ENCODE measurements at regions not wholly inside any gene's neighbourhood (a gene's known extent, or its start where the extent isn't known, plus 50 kb on each side); places are given as distances from the start of the nearest gene placed in this dataset.

GRCh38 chr11:70786021-70786665 is 387.8 kb downstream of the CTTN start:
- Histone ChIP-seq H3K4me2 (no peak overlapping the region), H3K79me2 (ENCODE audit: insufficient read depth) (no peaks in the 10 kb centered on the region), H3K9me3 (no peaks in the 10 kb centered on the region), H3K4me1 (ENCODE audit: control insufficient read depth in 1 of 2, insufficient read depth in 2 of 2, low read depth in 1 of 2, low read length in 1 of 2) (peaks cover 0 to 3% of the 10 kb centered on the region in 2 experiments; a peak in 1 of 4 replicates), H3K4me3 (ENCODE audit: low read depth in 2 of 2, low read length in 1 of 2) (no peak overlapping the region), H3K36me3 (replicated peaks in 1 of 2; ENCODE audit: control insufficient read depth in 1 of 2, insufficient read depth in 2 of 2, low read length in 1 of 2) (no peaks in the 10 kb centered on the region), H3K27me3 (ENCODE audit: insufficient read depth) (no peaks in the 10 kb centered on the region), H3K9ac (no peak overlapping the region), H2AFZ (ENCODE audit: low read depth) (no peak overlapping the region), H3F3A (replicated peaks; ENCODE audit: insufficient read depth) (no peaks in the 10 kb centered on the region), H3K27ac (ENCODE audit: low read depth in 2 of 2, low read length in 1 of 2) (no peak overlapping the region), H3K9me2 (no peaks in the 10 kb centered on the region), H4K20me1 (ENCODE audit: insufficient read depth) (no peaks in the 10 kb centered on the region)
- 50% methylated on average over 6 of the region's 6 CpGs for WGBS (ENCODE audit: low lambda C conversion rate)
- ChIA-PET CTCF (interaction anchor here (1.1 kb wide), 1 partner anchor 259 kb away, joined by 3 read pairs; no protein-coding TSS in a partner anchor), POLR2A (no interaction called here)
- DNase-seq: no peak
- TF ChIP-seq USF1 (IDR thresholded peaks at IDR 0.05; ENCODE audit: borderline replicate concordance, low read depth): no peak
- TF ChIP-seq, protein P1, sequence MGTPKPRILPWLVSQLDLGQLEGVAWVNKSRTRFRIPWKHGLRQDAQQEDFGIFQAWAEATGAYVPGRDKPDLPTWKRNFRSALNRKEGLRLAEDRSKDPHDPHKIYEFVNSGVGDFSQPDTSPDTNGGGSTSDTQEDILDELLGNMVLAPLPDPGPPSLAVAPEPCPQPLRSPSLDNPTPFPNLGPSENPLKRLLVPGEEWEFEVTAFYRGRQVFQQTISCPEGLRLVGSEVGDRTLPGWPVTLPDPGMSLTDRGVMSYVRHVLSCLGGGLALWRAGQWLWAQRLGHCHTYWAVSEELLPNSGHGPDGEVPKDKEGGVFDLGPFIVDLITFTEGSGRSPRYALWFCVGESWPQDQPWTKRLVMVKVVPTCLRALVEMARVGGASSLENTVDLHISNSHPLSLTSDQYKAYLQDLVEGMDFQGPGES (IDR thresholded peaks at IDR 0.05; ENCODE audit: low read depth, low read length): no peak
- no peak for TF ChIP-seq ELF1 (IDR thresholded peaks at IDR 0.05)
- no peak for TF ChIP-seq TCF12 (IDR thresholded peaks at IDR 0.05)
- no peak for TF ChIP-seq PBX3 (IDR thresholded peaks at IDR 0.05)
- no peak for TF ChIP-seq EP300 (IDR thresholded peaks at IDR 0.05; ENCODE audit: borderline replicate concordance in 1 of 2, low read depth in 1 of 2, low read length in 1 of 2)
- TF ChIP-seq MEF2A (IDR thresholded peaks at IDR 0.05; ENCODE audit: borderline replicate concordance, low read depth): no peak
- TF ChIP-seq RCOR1 (IDR thresholded peaks at IDR 0.05; ENCODE audit: low read length): no peak
- TF ChIP-seq SIN3A (IDR thresholded peaks at IDR 0.05; ENCODE audit: borderline replicate concordance, low read depth, low read length): no peak
- TF ChIP-seq YY1 (IDR thresholded peaks at IDR 0.05; ENCODE audit: low read depth): no peak
- no peak for TF ChIP-seq GATA2 (CRISPR knock-in tag; IDR thresholded peaks at IDR 0.05)
- TF ChIP-seq RXRA (IDR thresholded peaks at IDR 0.05; ENCODE audit: borderline replicate concordance, low read depth): no peak
- TF ChIP-seq JUND (IDR thresholded peaks at IDR 0.05): no peak

DNA sequence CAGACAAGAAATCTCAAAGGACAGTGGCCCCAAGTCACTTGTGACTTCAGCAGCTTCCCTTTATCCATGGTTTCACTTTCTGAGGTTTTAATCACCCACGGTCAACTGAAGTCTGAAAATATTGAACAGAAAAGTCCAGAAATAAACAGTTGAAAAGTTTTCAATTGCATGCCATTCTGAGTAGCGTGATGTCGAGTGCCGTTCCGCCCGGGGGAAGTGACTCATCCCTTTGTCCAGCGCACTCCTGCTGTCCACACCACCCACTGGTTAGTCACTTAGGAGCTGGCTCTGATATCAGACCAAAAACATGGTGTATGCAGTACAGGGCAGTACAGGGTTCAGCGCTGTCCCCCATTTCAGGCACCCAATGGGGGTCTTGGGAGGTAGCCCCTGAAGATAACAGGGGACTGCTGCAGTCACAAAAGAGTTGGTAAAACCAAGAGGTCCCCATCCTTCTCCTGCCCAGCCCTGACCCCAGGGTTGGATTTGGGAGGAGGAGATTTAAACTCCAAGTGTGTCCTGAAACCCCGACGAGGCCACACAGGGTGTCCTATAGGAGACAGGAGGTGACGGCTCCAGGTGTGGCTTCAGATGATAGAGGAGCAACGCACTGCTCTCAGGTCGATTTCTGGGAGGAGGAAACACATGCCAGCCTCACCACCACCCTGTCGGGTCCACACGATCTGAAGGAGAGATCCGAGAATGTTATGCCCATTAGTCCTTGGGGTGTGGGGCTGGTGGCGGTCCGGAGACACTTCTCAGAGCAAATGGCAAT is 390.1 kb downstream of the CTTN start:
- H3K4me1 ChIP-seq (ENCODE audit: control insufficient read depth in 1 of 2, insufficient read depth in 2 of 2, low read depth in 1 of 2, low read length in 1 of 2): no peaks in the 10 kb centered on the region
- H3K79me2 ChIP-seq (ENCODE audit: insufficient read depth): no peaks in the 10 kb centered on the region
- H2AFZ ChIP-seq (ENCODE audit: low read depth): no peak overlapping the region
- ChIA-PET CTCF (interaction anchor here (0.9 to 1.1 kb wide), 2 partner anchors 27 to 33 kb away, joined by 3 read pairs; no protein-coding TSS in a partner anchor), POLR2A (no interaction called here)
- no peak overlapping the region for H3K4me2 ChIP-seq
- H3K36me3 ChIP-seq (replicated peaks in 1 of 2; ENCODE audit: control insufficient read depth in 1 of 2, insufficient read depth in 2 of 2, low read length in 1 of 2): no peaks in the 10 kb centered on the region
- H3K9ac ChIP-seq: no peak overlapping the region
- H3K4me3 ChIP-seq (ENCODE audit: low read depth in 2 of 2, low read length in 1 of 2): no peak overlapping the region
- H3K27ac ChIP-seq (ENCODE audit: low read depth in 2 of 2, low read length in 1 of 2): no peak overlapping the region
- H3F3A ChIP-seq (replicated peaks; ENCODE audit: insufficient read depth): no peaks in the 10 kb centered on the region
- H3K27me3 ChIP-seq (ENCODE audit: insufficient read depth): no peaks in the 10 kb centered on the region
- no peaks in the 10 kb centered on the region for H3K9me3 ChIP-seq
- H3K9me2 ChIP-seq: no peaks in the 10 kb centered on the region
- no peaks in the 10 kb centered on the region for H4K20me1 ChIP-seq (ENCODE audit: insufficient read depth)
- no peak for DNase-seq
- WGBS (ENCODE audit: low lambda C conversion rate): 38% methylated on average over 8 of the region's 18 CpGs
- TF ChIP-seq SMC3 (IDR thresholded peaks at IDR 0.05; ENCODE audit: low read depth, low read length) (no peak), RCOR1 (IDR thresholded peaks at IDR 0.05; ENCODE audit: low read length) (no peak), GABPA (IDR thresholded peaks at IDR 0.05; ENCODE audit: low read depth) (no peak), TCF12 (IDR thresholded peaks at IDR 0.05) (no peak), SIN3A (IDR thresholded peaks at IDR 0.05; ENCODE audit: borderline replicate concordance, low read depth, low read length) (no peak), YY1 (IDR thresholded peaks at IDR 0.05; ENCODE audit: low read depth) (no peak), FOXM1 (IDR thresholded peaks at IDR 0.05; ENCODE audit: low read depth) (no peak), ZBTB33 (IDR thresholded peaks at IDR 0.05; ENCODE audit: borderline replicate concordance, low read depth) (no peak), EP300 (IDR thresholded peaks at IDR 0.05; ENCODE audit: borderline replicate concordance in 1 of 2, low read depth in 1 of 2, low read length in 1 of 2) (no peak)

Data from SK-N-SH (cell line).